Hepatocyte (in vitro differentiated cells): ENCODE measurements at regions not wholly inside any gene's neighbourhood (a gene's known extent, or its start where the extent isn't known, plus 50 kb on each side); places are given as distances from the start of the nearest gene placed in this dataset.

Experiments used
- CTCF ChIP-seq: fragments of 200-600 bp; sonication (generic); IDR thresholded peaks from 2 replicates; pipeline ENCODE4 v1.5.1; 2016; ENCODE audit warnings: antibody characterized with exemption, mild to moderate bottlenecking; ENCODE audit not compliant: poor library complexity
- EZH2 ChIP-seq: fragments of 200-600 bp; sonication (generic); IDR thresholded peaks from 2 replicates; pipeline ENCODE4 v1.6.1; 2016; ENCODE audit warnings: antibody characterized with exemption, mild to moderate bottlenecking, borderline replicate concordance
- EZH2phosphoT487 ChIP-seq: fragments of 200-600 bp; sonication (generic); IDR thresholded peaks from one replicate; pipeline ENCODE4 v1.6.1; 2018; ENCODE audit warnings: antibody characterized with exemption, mild to moderate bottlenecking, low read depth, moderate library complexity; ENCODE audit not compliant: unreplicated experiment, severe bottlenecking

DNA sequence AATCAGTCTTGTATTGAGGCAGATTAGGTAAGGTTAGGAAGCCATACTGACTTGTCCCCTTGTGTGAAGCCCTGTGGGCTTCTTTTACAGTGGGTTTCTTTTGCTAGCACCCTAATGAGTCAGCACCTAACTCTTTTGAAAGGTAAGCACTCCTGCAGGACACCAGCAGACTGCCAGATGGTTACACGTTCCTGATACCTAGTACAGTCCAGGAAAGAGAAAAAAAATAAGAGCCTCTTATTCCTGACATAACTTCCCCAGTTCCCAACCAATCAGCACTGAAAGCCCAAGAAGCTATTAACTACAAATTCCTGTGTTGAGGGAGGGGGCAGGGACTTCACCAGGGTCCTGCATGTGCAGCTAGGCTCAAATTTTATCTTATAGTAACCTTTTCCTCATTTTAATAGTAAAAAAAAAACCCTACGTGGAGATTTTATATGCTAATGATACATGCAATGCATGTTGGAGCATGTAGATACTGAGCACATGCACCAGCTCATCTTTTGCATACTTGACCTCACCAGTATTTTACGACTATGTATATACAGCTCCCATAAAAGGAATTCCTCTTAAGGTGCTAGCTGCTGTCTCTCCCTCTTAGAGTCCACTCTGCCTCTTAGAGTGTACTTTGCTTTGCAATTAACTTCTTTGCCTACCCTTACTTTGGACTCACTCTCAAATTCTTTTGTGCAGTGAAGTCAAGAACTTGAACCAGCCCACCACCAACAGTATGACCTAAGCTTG, 84.7 kb upstream of the RORB start:
- TF ChIP-seq CTCF (no peak), EZH2 (no peak), EZH2phosphoT487 (no peak)
